Uterus (tissue), 3 donors: ENCODE measurements at regions not wholly inside any gene's neighbourhood (a gene's known extent, or its start where the extent isn't known, plus 50 kb on each side); places are given as distances from the start of the nearest gene placed in this dataset.

Experiments
- DNase-seq, 2 donors: peaks; one replicate each; pipeline ENCODE4 v3.0.0-alpha.2; 2019 to 2020
- H3K27ac ChIP-seq, 2 donors: fragments of 200-600 bp; sonication (generic); 1 replicate in 1 of 2; 2 replicates in 1 of 2; pipeline ENCODE4 v1.5.1; 2016 to 2018
- H3K27me3 ChIP-seq, 2 donors: fragments of 200-600 bp; sonication (generic); one replicate each; pipeline ENCODE4 v1.5.1; 2018 to 2019; ENCODE audit warnings: control low read depth in 1 of 2
- H3K36me3 ChIP-seq, 2 donors: fragments of 200-600 bp; sonication (generic); one replicate each; pipeline ENCODE4 v1.5.1; 2019; ENCODE audit warnings: control low read depth in 1 of 2
- H3K4me1 ChIP-seq, 2 donors: fragments of 200-600 bp; sonication (generic); one replicate each; pipeline ENCODE4 v1.5.1; 2018 to 2019; ENCODE audit warnings: control low read depth in 1 of 2
- H3K4me3 ChIP-seq, 2 donors: fragments of 200-600 bp; sonication (generic); 1 replicate in 1 of 2; 2 replicates in 1 of 2; pipeline ENCODE4 v1.5.1; 2018 to 2019; ENCODE audit warnings: mild to moderate bottlenecking in 1 of 2
- H3K9me3 ChIP-seq, 2 donors: fragments of 200-600 bp; sonication (generic); one replicate each; pipeline ENCODE4 v1.5.1; 2019; ENCODE audit warnings: control low read depth in 1 of 2
- CTCF ChIP-seq, 4 experiments: fragments of 200-600 bp in 2 of 4; fragments of 450-650 bp in 2 of 4; sonication (generic) in 2 of 4; IDR thresholded peaks; one replicate each; pipeline ENCODE4 v1.5.1; 2016 to 2019; ENCODE audit warnings: antibody characterized with exemption in 4 of 4, mild to moderate bottlenecking in 2 of 4, moderate library complexity in 1 of 4
- POLR2A ChIP-seq, 2 donors: fragments of 450-650 bp; IDR thresholded peaks; one replicate each; pipeline ENCODE4 v1.6.1; 2016; ENCODE audit warnings: antibody characterized with exemption in 2 of 2, mild to moderate bottlenecking in 1 of 2, moderate library complexity in 1 of 2
- intact Hi-C: fragments of 100-400 bp; cut with DNase I; formaldehyde crosslinking; loops from one replicate; pipeline ENCODE4 v1.15.1; 2023; ENCODE audit warnings: low total_unique reads
- donor health status: DM: yes; HTN: yes; CAD: no.

GRCh38 chr6:45818655-45819054 lies 197.0 kb downstream of the CLIC5 start:
- Histone ChIP-seq H3K27me3 (no peaks in the 10 kb centered on the region), H3K36me3 (no peaks in the 10 kb centered on the region), H3K4me1 (no peaks in the 10 kb centered on the region), H3K9me3 (no peaks in the 10 kb centered on the region), H3K4me3 (no peak overlapping the region), H3K27ac (no peak overlapping the region)
- TF ChIP-seq POLR2A (IDR thresholded peaks at IDR 0.05) (no peak), CTCF (IDR thresholded peaks at IDR 0.05) (no peak)
- intact Hi-C loops, result no loop called here
- DNase-seq, result no peak

DNA sequence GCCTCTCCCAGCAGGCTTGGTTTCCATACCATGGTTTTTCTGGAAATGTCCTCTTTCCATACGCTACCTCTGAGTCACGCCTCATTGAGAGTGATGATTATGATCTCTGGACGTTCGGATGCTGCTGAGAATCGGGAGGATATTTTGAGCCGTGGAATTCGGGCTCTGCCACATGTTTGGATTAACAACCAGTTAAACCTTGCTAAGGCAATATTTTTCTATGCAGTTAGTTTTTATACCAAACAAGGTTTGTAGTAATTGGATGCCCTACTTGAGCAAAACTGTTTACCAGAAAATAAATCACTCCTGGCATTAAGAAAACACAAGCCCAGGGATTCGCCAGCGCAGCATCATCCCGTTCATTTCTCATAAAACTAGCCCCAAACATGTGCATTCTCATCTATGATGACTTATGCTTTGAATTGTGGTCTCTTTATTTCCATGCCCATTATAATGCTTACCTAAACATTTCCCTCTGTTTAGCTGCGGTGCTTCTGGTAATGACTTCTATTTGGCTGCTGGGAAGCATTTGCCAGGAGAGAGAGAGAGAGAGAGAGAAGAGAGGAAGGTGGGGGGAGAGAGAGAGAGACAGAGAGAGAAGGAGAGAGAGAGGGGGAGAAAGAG lies 198.9 kb downstream of the CLIC5 start:
- no peaks in the 10 kb centered on the region for H3K9me3 ChIP-seq
- TF ChIP-seq POLR2A (IDR thresholded peaks at IDR 0.05) (no peak), CTCF (IDR thresholded peaks at IDR 0.05) (no peak)
- H3K27me3 ChIP-seq, result no peaks in the 10 kb centered on the region
- no peaks in the 10 kb centered on the region for H3K36me3 ChIP-seq
- intact Hi-C loops, result no loop called here
- H3K4me1 ChIP-seq, result no peaks in the 10 kb centered on the region
- H3K4me3 ChIP-seq, result no peak overlapping the region
- no peak for DNase-seq
- H3K27ac ChIP-seq, result no peak overlapping the region

GRCh38 chr6:45815466-45816125 lies 200.1 kb downstream of the CLIC5 start:
- H3K4me3 ChIP-seq, result no peak overlapping the region
- no peaks in the 10 kb centered on the region for H3K4me1 ChIP-seq
- H3K36me3 ChIP-seq, result no peaks in the 10 kb centered on the region
- no peak overlapping the region for H3K27ac ChIP-seq
- TF ChIP-seq CTCF (IDR thresholded peaks at IDR 0.05) (no peak), POLR2A (IDR thresholded peaks at IDR 0.05) (no peak)
- DNase-seq, result no peak
- H3K9me3 ChIP-seq, result no peaks in the 10 kb centered on the region
- intact Hi-C loops, result no loop called here
- H3K27me3 ChIP-seq, result no peaks in the 10 kb centered on the region

DNA sequence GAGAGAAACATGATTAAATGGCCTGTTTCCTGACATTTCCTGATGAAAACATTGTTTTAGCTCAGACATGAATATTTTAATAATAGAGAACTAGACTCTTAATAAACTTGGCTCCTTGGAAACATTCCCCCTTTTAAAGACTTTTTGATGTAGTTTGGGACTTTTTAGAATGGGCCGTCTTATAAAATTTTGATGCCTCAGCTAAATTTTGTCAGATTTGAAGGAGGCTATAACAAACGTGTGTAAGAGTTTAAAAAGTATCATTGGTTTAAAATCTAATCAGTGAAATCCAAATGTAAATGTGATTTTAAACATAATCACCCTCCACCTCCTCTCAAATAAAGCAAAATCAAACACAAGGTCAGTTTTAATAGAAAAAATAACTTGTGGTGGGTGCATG lies 200.9 kb downstream of the CLIC5 start:
- H3K4me3 ChIP-seq, result no peak overlapping the region
- intact Hi-C loops, result no loop called here
- TF ChIP-seq POLR2A (IDR thresholded peaks at IDR 0.05), result no peak
- TF ChIP-seq CTCF (IDR thresholded peaks at IDR 0.05), result no peak
- H3K4me1 ChIP-seq, result no peaks in the 10 kb centered on the region
- no peak overlapping the region for H3K27ac ChIP-seq
- H3K9me3 ChIP-seq, result no peaks in the 10 kb centered on the region
- no peaks in the 10 kb centered on the region for H3K27me3 ChIP-seq
- no peaks in the 10 kb centered on the region for H3K36me3 ChIP-seq
- no peak for DNase-seq

DNA sequence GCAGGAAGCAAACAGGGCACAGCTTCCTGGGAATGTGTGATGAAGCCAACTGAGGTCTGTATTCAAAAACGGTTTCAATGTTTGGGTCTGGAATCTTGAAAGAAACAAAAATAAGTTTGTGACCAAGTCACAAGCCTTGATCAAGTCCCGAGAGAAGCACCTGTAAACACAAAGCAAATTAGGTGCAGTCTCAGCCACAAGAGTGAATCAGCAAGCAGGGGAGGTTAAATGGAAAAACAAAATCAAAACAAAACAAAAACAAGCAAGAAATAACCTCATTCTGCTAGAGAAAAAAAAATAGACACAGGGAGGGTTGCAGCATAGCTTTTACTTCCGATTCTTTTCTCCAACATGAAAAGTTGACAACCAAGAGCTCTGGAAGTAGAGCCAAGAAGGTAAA lies 201.7 kb downstream of the CLIC5 start:
- Histone ChIP-seq H3K9me3 (no peaks in the 10 kb centered on the region), H3K36me3 (no peaks in the 10 kb centered on the region), H3K27me3 (no peaks in the 10 kb centered on the region), H3K27ac (no peak overlapping the region), H3K4me3 (no peak overlapping the region), H3K4me1 (no peaks in the 10 kb centered on the region)
- no peak for TF ChIP-seq POLR2A (IDR thresholded peaks at IDR 0.05)
- TF ChIP-seq CTCF (IDR thresholded peaks at IDR 0.05), result no peak
- intact Hi-C loops, result no loop called here
- no peak for DNase-seq
